Brain microvascular endothelial cell (primary cell): ENCODE measurements at regions not wholly inside any gene's neighbourhood (a gene's known extent, or its start where the extent isn't known, plus 50 kb on each side); places are given as distances from the start of the nearest gene placed in this dataset.
A peak's percentile ranks its signal among the peaks of the same experiment; 100 is the strongest.

Experiments
- DNase-seq: peaks from one replicate; pipeline ENCODE4 v3.0.0-alpha.2; 2020
- H3K27ac ChIP-seq: fragments of 250-450 bp; sonication (Bioruptor Pico); 2 replicates; pipeline ENCODE4 v1.5.1; 2020; ENCODE audit warnings: mild to moderate bottlenecking, moderate library complexity
- H3K27me3 ChIP-seq: fragments of 250-450 bp; sonication (Bioruptor Pico); replicated peaks from 2 replicates; pipeline ENCODE4 v1.5.1; 2020; ENCODE audit warnings: mild to moderate bottlenecking
- H3K36me3 ChIP-seq: fragments of 250-450 bp; sonication (Bioruptor Pico); replicated peaks from 2 replicates; pipeline ENCODE4 v1.5.1; 2020; ENCODE audit warnings: mild to moderate bottlenecking
- H3K4me3 ChIP-seq: 2 replicates; pipeline ENCODE4 v1.5.1; 2011; ENCODE audit warnings: low read depth, mild to moderate bottlenecking, control low read depth, low read length, moderate library complexity
- CTCF ChIP-seq: IDR thresholded peaks from 2 replicates; pipeline ENCODE4 v1.5.1; 2011; ENCODE audit warnings: low read depth, mild to moderate bottlenecking, moderate library complexity, low read length, control low read depth, inconsistent platforms; ENCODE audit errors: missing control alignments
- in situ Hi-C: cut with HindIII; loops from 2 replicates; pipeline ENCODE4 v1.10.0; 2017; ENCODE audit warnings: low sequenced_read_pairs, low pct_ligation_motif_present

GRCh38 chr10:124180947-124181549, 87.7 kb upstream of the CHST15 start:
- TF ChIP-seq CTCF, result no peak
- Histone ChIP-seq H3K36me3 (no peaks in the 10 kb centered on the region), H3K27me3 (no peaks in the 10 kb centered on the region), H3K4me3 (no peak overlapping the region), H3K27ac (no peak overlapping the region)
- peak; percentile 75 for DNase-seq
- in situ Hi-C loops, result no loop called here

GRCh38 chr10:124180044-124180745, 86.8 kb upstream of the CHST15 start:
- H3K27ac ChIP-seq, result no peak overlapping the region
- H3K27me3 ChIP-seq, result no peaks in the 10 kb centered on the region
- no peak for TF ChIP-seq CTCF
- H3K36me3 ChIP-seq, result no peaks in the 10 kb centered on the region
- DNase-seq, result no peak
- in situ Hi-C loops, result no loop called here
- no peak overlapping the region for H3K4me3 ChIP-seq

- no peak overlapping the region for H3K27ac ChIP-seq
- no peak for TF ChIP-seq CTCF
- H3K36me3 ChIP-seq, result no peaks in the 10 kb centered on the region
- H3K27me3 ChIP-seq, result no peaks in the 10 kb centered on the region
- H3K4me3 ChIP-seq, result no peak overlapping the region
- in situ Hi-C loops, result no loop called here
- no peak for DNase-seq
Measured at GRCh38 chr10:124179308-124180043, 86.1 kb upstream of the CHST15 start.

- Histone ChIP-seq H3K27me3 (no peaks in the 10 kb centered on the region), H3K36me3 (no peaks in the 10 kb centered on the region), H3K27ac (peak overlapping the region; percentile 53), H3K4me3 (no peak overlapping the region)
- no peak for DNase-seq
- peak; percentile 10 for TF ChIP-seq CTCF
- in situ Hi-C loops, result no loop called here
Measured at GRCh38 chr10:124177180-124177518, 83.8 kb upstream of the CHST15 start.

- in situ Hi-C loops, result no loop called here
Measured at GRCh38 chr10:124176349-124177179, 83.2 kb upstream of the CHST15 start.

More at GRCh38 chr10:124176349-124177179, 83.2 kb upstream of the CHST15 start:
- H3K36me3 ChIP-seq, result no peaks in the 10 kb centered on the region
- peak; percentile 92 for DNase-seq
- no peaks in the 10 kb centered on the region for H3K27me3 ChIP-seq
- no peak for TF ChIP-seq CTCF
- peak overlapping the region; percentile 56 for H3K27ac ChIP-seq
- no peak overlapping the region for H3K4me3 ChIP-seq
